ENCODE measurements at regions not wholly inside any gene's neighbourhood (a gene's known extent, or its start where the extent isn't known, plus 50 kb on each side); places are given as distances from the start of the nearest gene placed in this dataset.

DNA sequence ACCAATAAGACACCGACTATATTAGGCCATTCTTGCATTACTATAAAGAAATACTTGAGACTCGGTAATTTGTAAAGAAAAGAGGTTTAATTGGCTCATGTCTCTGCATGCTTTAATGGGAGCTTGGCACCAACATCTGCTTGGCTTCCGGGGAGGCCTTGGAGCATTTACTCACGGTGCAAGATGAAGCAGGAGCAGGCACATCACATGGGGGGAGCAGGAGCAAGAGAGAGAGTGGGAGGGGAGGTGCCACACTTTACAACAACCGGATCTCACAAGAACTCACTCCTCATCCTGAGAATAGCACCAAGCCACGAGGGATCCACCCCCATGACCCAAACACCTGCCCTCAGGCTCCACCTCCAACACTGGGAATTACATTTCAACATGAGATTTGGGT lies 224.8 kb downstream of the KLF5 start:
- H3K36me3 ChIP-seq = no peaks in the 10 kb centered on the region
- H3K27me3 ChIP-seq = no peaks in the 10 kb centered on the region
- H3K27ac ChIP-seq = no peak overlapping the region
- no peaks in the 10 kb centered on the region for H3K9me3 ChIP-seq
- no peaks in the 10 kb centered on the region for H3K4me1 ChIP-seq
- no peak overlapping the region for H3K4me3 ChIP-seq
- TF ChIP-seq, protein P1, sequence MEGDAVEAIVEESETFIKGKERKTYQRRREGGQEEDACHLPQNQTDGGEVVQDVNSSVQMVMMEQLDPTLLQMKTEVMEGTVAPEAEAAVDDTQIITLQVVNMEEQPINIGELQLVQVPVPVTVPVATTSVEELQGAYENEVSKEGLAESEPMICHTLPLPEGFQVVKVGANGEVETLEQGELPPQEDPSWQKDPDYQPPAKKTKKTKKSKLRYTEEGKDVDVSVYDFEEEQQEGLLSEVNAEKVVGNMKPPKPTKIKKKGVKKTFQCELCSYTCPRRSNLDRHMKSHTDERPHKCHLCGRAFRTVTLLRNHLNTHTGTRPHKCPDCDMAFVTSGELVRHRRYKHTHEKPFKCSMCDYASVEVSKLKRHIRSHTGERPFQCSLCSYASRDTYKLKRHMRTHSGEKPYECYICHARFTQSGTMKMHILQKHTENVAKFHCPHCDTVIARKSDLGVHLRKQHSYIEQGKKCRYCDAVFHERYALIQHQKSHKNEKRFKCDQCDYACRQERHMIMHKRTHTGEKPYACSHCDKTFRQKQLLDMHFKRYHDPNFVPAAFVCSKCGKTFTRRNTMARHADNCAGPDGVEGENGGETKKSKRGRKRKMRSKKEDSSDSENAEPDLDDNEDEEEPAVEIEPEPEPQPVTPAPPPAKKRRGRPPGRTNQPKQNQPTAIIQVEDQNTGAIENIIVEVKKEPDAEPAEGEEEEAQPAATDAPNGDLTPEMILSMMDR (IDR thresholded peaks at IDR 0.05) = no peak
- DNase-seq = no peak
- intact Hi-C loops (cut with DNase I; ENCODE audit: low total_unique reads) = no loop called here

DNA sequence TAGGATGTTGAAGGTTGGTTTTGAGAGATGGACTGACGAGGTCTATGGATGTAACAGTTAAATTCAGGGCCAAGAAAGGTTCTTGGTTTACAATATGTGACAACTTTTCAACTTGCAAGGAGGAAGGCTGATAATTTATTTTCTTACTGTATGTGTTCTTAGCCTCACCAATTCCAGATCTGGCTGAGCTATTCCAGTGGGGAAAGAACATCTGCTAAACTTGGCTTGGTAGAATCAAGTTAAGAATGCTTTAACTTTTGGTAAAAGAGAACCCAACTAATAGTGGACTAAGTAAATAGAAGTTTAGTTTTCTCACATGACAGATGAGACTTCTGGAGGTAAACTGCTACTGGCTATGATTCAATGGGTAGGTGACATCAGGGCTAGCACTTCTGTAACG lies 222.9 kb downstream of the KLF5 start:
- no peak for DNase-seq
- no peaks in the 10 kb centered on the region for H3K36me3 ChIP-seq
- TF ChIP-seq, protein P1 (IDR thresholded peaks at IDR 0.05) = no peak

DNA sequence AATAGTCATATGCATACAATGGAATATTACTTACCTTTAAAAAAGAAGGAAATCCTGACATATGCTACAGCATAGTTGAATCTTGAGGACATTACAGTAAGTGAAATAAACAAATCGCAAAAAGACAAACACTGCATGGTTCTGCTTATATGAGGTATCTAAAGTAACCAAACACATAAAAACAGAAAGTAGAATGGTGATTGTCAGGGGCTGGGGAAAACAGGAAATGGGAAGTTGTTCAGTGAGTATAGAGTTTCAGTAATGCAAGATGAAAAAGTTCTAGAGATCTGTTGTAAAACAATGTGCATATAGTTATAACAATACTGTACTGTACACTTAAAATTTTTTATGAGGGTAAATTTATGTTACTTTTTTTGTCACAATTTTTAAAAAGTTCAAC lies 219.4 kb downstream of the KLF5 start:
- DNase-seq = no peak
- intact Hi-C loops (cut with DNase I; ENCODE audit: low total_unique reads) = no loop called here
- TF ChIP-seq, protein P1 (IDR thresholded peaks at IDR 0.05) = no peak
- Histone ChIP-seq H3K36me3 (no peaks in the 10 kb centered on the region), H3K27me3 (no peaks in the 10 kb centered on the region), H3K4me3 (no peak overlapping the region), H3K4me1 (peaks cover 0 to 15% (median 0%) of the 10 kb centered on the region in 4 donors), H3K9me3 (no peaks in the 10 kb centered on the region), H3K27ac (no peak overlapping the region)

More for the DNA sequence above, 222.9 kb downstream of the KLF5 start:
- no peaks in the 10 kb centered on the region for H3K9me3 ChIP-seq
- H3K4me3 ChIP-seq = no peak overlapping the region
- no peaks in the 10 kb centered on the region for H3K4me1 ChIP-seq
- H3K27ac ChIP-seq = no peak overlapping the region
- no peaks in the 10 kb centered on the region for H3K27me3 ChIP-seq
- intact Hi-C loops (cut with DNase I; ENCODE audit: low total_unique reads) = no loop called here

DNA sequence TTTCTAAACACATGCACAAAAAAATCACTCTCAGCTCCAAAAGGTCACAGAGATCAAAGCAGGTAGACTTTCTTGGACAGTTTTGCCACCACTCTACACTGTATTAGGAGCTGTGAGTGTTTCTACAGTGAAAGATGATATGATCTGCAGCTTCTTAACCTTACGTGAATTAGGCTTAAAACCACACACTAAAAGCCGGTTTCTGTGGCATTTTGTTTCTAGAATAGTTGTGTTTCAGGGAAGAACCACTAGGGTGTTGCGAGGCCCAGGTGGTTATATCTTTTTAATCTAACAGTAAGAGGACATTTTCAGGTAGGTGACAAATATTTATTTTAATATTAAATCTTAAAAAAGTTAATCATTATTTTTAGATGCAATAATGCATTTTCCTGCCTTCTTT lies 216.4 kb downstream of the KLF5 start:
- Histone ChIP-seq H3K4me1 (peaks cover 0 to 19% (median 0%) of the 10 kb centered on the region in 4 donors), H3K27me3 (no peaks in the 10 kb centered on the region), H3K36me3 (no peaks in the 10 kb centered on the region), H3K9me3 (no peaks in the 10 kb centered on the region), H3K4me3 (no peak overlapping the region), H3K27ac (no peak overlapping the region)
- TF ChIP-seq, protein P1 (IDR thresholded peaks at IDR 0.05) = no peak
- intact Hi-C loops (cut with DNase I; ENCODE audit: low total_unique reads) = no loop called here
- no peak for DNase-seq

DNA sequence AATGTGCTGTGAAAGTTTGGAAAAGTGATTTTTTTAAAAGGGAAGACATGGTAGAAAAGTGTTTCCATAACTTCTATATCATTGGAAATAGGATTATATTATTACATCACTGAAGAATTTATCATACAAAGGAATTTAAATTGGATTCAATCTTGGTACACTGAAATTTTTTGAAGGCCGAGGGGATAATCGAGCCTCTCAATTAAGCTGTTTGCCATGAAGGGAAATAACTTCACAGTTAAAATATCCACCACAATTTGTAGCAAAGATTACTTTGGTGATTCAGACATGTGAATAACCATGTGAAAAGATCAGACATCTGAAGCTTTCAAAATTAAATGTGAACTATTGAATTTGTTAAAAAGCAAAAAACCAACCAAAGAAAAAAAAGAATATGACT lies 215.3 kb downstream of the KLF5 start:
- peaks cover 0 to 19% (median 0%) of the 10 kb centered on the region in 4 donors for H3K4me1 ChIP-seq
- intact Hi-C loops (cut with DNase I; ENCODE audit: low total_unique reads) = no loop called here
- H3K4me3 ChIP-seq = no peak overlapping the region
- H3K27me3 ChIP-seq = no peaks in the 10 kb centered on the region
- H3K27ac ChIP-seq = no peak overlapping the region
- no peaks in the 10 kb centered on the region for H3K36me3 ChIP-seq
- TF ChIP-seq, protein P1 (IDR thresholded peaks at IDR 0.05) = no peak
- DNase-seq = no peak
- no peaks in the 10 kb centered on the region for H3K9me3 ChIP-seq

DNA sequence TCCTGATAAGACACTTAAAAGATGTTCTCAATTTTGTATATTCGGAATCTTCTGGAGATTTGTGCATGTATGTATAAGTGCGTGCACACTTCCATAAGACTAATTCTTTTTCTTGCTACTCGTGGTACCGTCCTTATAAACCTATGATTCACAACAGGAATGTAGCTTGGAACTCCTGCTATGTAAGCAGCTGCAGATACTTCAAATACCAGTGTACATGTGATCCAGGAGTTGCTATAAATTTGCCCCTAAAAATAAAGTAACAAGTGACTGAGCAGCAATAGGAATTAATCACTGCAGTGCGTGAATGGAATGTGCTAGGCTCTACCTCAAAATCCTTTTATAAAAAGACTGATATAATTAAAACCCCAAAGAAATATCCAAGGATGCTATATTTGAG lies 214.9 kb downstream of the KLF5 start:
- Histone ChIP-seq H3K27me3 (no peaks in the 10 kb centered on the region), H3K4me3 (no peak overlapping the region), H3K36me3 (no peaks in the 10 kb centered on the region), H3K9me3 (no peaks in the 10 kb centered on the region), H3K4me1 (peaks cover 0 to 19% (median 0%) of the 10 kb centered on the region in 4 donors), H3K27ac (no peak overlapping the region)
- DNase-seq = no peak
- TF ChIP-seq, protein P1 (IDR thresholded peaks at IDR 0.05) = no peak
- intact Hi-C loops (cut with DNase I; ENCODE audit: low total_unique reads) = no loop called here

Data from tibial artery (tissue), 4 donors.